ENCODE measurements at regions not wholly inside any gene's neighbourhood (a gene's known extent, or its start where the extent isn't known, plus 50 kb on each side); places are given as distances from the start of the nearest gene placed in this dataset.

GRCh38 chrX:40809210-40809609 is 73.9 kb upstream of the MED14 start:
- TF ChIP-seq CTCF (IDR thresholded peaks at IDR 0.05) (no peak), POLR2A (IDR thresholded peaks at IDR 0.05) (no peak)

Measured in thyroid gland (tissue), 4 donors.